Retinal pigment epithelial cell (primary cell): ENCODE measurements at regions not wholly inside any gene's neighbourhood (a gene's known extent, or its start where the extent isn't known, plus 50 kb on each side); places are given as distances from the start of the nearest gene placed in this dataset.

Source experiments
- DNase-seq: peaks from one replicate; pipeline ENCODE4 v3.0.0-alpha.2; 2010; ENCODE audit warnings: low read depth
- H3K4me3 ChIP-seq: 2 replicates; pipeline ENCODE4 v1.5.1; 2011; ENCODE audit warnings: mild to moderate bottlenecking, low read length, control low read depth, moderate library complexity
- TF ChIP-seq, protein P1 (sequence below): conservative IDR thresholded peaks from 2 replicates; pipeline ENCODE4 v1.5.1; 2011; ENCODE audit warnings: low read depth, low read length, control low read depth, inconsistent platforms

DNA sequence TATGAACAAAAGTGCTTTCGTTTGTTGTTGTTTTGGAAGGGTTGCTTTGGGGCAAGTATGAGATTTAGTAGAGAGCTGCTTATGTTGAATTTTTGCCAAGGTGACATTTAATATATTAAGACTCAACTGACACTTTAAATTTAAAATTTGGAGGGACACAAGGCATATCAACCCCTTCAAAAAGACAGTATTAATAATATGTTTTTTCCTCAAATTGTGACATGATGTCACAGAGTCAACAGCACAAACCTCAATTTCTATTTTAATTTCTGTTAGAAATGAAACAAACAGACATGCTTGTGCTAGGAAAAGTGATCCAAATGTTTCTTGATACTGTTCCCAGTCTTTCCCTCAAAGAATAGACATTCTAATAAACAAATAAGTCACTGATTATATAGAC, 218.9 kb downstream of the CYRIA start:
- no peak for DNase-seq
- H3K4me3 ChIP-seq: no peak overlapping the region
- TF ChIP-seq, protein P1, sequence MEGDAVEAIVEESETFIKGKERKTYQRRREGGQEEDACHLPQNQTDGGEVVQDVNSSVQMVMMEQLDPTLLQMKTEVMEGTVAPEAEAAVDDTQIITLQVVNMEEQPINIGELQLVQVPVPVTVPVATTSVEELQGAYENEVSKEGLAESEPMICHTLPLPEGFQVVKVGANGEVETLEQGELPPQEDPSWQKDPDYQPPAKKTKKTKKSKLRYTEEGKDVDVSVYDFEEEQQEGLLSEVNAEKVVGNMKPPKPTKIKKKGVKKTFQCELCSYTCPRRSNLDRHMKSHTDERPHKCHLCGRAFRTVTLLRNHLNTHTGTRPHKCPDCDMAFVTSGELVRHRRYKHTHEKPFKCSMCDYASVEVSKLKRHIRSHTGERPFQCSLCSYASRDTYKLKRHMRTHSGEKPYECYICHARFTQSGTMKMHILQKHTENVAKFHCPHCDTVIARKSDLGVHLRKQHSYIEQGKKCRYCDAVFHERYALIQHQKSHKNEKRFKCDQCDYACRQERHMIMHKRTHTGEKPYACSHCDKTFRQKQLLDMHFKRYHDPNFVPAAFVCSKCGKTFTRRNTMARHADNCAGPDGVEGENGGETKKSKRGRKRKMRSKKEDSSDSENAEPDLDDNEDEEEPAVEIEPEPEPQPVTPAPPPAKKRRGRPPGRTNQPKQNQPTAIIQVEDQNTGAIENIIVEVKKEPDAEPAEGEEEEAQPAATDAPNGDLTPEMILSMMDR: no peak

DNA sequence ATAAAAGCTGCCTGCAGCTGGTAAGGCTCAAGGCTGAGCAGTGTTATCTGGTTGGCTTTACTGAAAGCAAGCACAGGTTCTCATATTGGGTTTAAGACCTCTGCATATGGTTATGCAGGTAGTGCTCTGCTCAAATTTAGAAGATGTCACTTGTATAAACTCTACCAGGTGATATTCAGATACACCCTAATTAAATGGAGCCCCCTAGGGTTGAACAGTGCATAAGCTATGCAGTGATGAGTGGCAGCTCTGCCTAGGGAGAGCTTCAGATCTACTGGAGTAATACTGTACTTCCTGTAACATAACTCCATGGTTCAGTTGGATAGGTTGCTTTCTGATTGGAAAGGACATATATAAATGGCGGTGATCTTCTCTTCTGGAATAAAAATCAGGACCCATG, 222.7 kb downstream of the CYRIA start:
- TF ChIP-seq, protein P1: no peak
- H3K4me3 ChIP-seq: no peak overlapping the region
- DNase-seq: no peak

DNA sequence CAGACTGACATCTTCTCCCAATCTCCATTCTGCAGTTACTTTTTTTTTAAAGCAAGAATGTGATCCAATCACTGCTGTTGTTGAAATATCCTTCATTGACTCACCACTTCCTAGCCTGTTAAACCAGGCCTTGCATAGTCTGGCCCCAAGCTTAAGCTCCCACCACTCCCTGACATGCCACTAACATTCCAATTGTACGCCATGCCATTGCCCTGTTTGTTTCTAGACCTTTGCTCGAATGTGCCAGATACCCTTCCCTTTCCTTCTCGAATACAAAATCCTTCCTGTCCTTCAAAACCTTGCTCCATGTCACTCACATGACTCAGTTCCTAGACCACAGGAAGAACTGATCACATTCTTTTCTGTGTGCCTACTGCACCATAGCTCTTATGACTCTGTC, 224.2 kb downstream of the CYRIA start:
- H3K4me3 ChIP-seq: no peak overlapping the region
- DNase-seq: no peak
- TF ChIP-seq, protein P1: no peak

DNA sequence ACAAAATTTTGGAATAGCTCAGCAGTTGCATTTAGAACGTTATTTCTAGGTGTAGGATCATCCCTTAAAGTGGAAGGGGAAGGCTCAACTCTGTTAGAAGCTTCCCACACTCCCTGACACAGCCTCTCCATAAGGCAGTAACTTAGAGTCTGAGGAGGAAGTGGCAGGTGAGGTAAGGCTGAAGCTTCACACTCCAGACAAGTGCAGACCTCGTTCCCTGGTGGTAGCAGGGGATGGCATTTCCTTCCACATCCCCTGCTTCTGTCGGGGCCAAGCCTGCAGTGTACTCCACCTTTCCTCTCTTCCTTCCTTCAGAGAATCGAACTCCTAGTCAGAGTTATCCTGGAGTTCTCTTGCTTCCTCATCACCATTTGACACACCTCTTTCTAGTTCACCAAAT, 224.7 kb downstream of the CYRIA start:
- TF ChIP-seq, protein P1: no peak
- H3K4me3 ChIP-seq: no peak overlapping the region
- no peak for DNase-seq

DNA sequence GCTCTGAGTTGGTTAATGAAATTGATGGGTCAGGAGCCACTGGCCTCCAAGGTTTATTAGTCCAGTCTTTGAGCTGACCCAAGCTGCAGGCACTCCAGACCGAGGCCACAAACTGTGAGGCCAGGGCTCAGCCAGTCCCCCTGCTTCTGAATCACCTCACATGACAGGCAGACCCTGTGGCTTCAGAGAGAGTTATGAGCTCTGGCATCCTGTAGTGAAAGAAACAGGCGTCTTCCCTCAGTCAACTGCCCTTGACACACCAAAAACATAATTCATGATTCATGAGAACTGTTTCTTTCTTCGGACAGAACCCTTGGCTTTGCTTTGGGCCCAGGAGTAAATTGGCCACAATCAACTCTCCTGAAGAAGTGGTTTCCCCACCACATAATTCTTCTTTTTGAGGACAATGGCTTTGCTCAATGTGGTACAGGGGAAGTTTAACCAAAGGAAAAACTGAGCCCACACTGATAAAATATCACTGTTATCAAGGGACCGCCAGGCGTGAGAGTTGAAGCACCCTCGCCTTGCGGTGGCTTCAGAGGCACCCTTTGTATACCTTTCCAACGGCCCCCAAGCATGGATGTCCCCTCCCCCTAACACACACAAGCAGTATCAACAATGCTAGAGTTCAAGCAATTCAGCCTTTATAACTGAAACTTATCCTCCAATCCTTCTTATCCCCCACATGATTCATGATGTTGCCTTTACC, 226.9 kb downstream of the CYRIA start:
- H3K4me3 ChIP-seq: no peak overlapping the region
- no peak for DNase-seq
- TF ChIP-seq, protein P1: no peak

DNA sequence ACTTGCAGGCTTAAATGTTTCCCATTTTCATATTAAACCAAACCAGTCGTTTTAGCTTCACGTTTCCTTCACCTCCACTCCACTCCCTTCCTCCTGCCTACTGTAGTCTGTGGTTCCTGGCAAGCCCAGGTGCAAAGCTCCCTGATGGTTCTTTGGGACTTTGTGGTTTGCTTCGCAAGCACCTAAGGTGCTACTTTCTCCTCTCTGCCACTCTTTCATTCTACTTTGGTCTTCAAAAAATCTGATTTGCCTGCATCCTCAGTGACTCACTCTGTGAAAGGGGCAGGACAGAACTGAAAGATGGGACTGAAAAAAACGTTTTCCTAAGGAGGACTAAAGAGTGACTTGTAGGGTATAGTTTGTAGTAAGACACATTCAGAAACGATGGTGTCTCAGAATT, 228.4 kb downstream of the CYRIA start:
- TF ChIP-seq, protein P1: no peak
- no peak overlapping the region for H3K4me3 ChIP-seq
- no peak for DNase-seq

DNA sequence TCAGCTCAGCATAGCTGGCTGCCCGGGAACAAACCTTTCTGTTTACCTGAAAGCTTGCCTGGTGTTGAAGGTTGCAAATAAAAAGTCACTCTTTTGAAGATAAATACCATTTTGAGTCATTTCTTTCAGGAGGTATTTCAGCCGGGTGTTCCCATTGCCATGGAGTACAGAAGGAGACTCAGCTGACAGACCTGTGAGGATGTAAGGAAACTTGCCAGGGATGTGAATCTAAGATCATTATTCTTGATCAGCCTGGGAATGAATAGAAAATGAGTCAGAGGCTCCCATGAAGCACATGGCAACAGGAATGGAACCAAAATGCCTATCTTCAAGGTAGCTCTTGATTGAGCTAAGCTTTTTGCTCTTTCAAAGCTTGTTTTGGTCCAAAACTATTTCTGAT, 231.2 kb downstream of the CYRIA start:
- no peak for DNase-seq
- H3K4me3 ChIP-seq: no peak overlapping the region
- TF ChIP-seq, protein P1: no peak
